ENCODE measurements at regions not wholly inside any gene's neighbourhood (a gene's known extent, or its start where the extent isn't known, plus 50 kb on each side); places are given as distances from the start of the nearest gene placed in this dataset.

GRCh38 chr14:40847480-40847879, 759.2 kb upstream of the LRFN5 start:
- TF ChIP-seq CTCF (IDR thresholded peaks at IDR 0.05) (no peak), POLR2A (IDR thresholded peaks at IDR 0.05; ENCODE audit: low read length) (no peak), MYC (IDR thresholded peaks at IDR 0.05; ENCODE audit: borderline replicate concordance, low read length) (no peak), CHD2 (IDR thresholded peaks at IDR 0.05; ENCODE audit: low read length, partially characterized antibody) (no peak), EP300 (IDR thresholded peaks at IDR 0.05) (no peak), SMC3 (IDR thresholded peaks at IDR 0.05) (no peak), ESRRA (IDR thresholded peaks at IDR 0.05; ENCODE audit: borderline replicate concordance, low read length) (no peak), MAZ (IDR thresholded peaks at IDR 0.05; ENCODE audit: borderline replicate concordance, low read depth, low read length) (no peak), ZC3H11A (IDR thresholded peaks at IDR 0.05) (no peak)

Data from A549 (cell line).